ENCODE measurements at regions not wholly inside any gene's neighbourhood (a gene's known extent, or its start where the extent isn't known, plus 50 kb on each side); places are given as distances from the start of the nearest gene placed in this dataset.

- TF ChIP-seq, protein P1, sequence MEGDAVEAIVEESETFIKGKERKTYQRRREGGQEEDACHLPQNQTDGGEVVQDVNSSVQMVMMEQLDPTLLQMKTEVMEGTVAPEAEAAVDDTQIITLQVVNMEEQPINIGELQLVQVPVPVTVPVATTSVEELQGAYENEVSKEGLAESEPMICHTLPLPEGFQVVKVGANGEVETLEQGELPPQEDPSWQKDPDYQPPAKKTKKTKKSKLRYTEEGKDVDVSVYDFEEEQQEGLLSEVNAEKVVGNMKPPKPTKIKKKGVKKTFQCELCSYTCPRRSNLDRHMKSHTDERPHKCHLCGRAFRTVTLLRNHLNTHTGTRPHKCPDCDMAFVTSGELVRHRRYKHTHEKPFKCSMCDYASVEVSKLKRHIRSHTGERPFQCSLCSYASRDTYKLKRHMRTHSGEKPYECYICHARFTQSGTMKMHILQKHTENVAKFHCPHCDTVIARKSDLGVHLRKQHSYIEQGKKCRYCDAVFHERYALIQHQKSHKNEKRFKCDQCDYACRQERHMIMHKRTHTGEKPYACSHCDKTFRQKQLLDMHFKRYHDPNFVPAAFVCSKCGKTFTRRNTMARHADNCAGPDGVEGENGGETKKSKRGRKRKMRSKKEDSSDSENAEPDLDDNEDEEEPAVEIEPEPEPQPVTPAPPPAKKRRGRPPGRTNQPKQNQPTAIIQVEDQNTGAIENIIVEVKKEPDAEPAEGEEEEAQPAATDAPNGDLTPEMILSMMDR (IDR thresholded peaks at IDR 0.05), result no peak
- TF ChIP-seq POLR2A (IDR thresholded peaks at IDR 0.05), result no peak
- no peak for TF ChIP-seq POLR2AphosphoS5 (IDR thresholded peaks at IDR 0.05)
Measured at GRCh38 chr13:34879851-34880250, 62.2 kb upstream of the NBEA start.

Data from gastroesophageal sphincter (tissue), 3 donors.